Activated CD4-positive, alpha-beta T cell treated with anti-CD3 and anti-CD28 coated beads, Interleukin-2, Interleukin-4, amounts not matched to agents 100 ng/mL and 50 ng/mL, durations not matched to agents 16 hours and 8 hours (primary cell): ENCODE measurements at regions not wholly inside any gene's neighbourhood (a gene's known extent, or its start where the extent isn't known, plus 50 kb on each side); places are given as distances from the start of the nearest gene placed in this dataset.
"Not testable (repeated sequence)": the region's sequence is repeated elsewhere in the genome, so short reads cannot be mapped to it uniquely, and the experiment has no call there.

Experiments used
- DNase-seq: peaks from one replicate; pipeline ENCODE4 v3.0.0-alpha.2; 2020; ENCODE audit warnings: low spot score

DNA sequence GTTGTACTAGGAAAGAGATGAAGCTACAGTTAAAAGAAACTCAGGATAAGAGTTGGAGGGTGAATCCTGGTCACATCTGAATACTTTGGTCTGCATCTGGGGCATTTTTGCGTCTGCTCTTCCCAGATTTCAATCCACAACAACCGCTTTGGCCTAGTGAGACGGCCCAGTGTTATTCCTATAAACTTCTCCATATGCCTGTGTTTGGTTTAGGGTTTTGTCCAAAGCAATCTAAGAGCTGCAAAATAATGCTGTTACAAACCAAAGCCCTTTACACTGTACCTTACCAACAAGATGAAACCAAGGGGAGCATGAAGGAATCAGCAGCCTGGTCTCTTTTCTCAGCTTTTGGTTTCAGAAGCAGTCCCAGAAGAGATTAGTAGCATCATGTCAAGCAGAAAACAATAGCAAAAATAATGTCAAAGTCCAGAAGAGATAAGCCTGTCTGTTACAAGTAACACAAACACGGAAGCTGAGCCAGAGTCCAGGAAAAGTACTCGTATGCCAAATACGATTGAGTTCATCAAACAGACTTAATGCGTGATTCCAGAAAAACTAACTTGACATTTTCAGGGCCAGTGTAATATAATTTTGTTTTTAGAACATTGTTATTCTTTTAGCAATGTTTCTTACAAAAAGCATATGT lies 379.9 kb upstream of the ACO1 start:
- no peak for DNase-seq

DNA sequence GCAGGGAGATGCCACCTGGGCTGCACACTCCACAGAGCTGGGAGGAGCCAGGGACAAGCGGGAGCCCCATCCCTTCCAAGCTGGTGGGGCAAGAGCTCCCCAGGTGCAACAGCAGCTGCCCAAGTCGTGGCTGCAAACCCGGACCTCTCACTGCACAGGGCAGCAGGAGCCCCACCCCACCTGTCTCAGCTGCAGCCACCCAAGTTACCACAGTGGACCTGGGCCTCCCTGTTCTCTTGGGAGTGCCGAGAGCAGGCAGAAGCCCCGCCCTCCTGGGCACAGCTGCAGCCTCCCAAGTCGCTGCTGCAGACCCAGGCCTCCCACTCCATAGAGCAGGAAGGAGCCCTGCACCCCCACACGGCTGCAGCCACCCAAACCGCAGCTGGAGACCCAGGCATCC lies 374.1 kb upstream of the ACO1 start:
- DNase-seq = no peak

DNA sequence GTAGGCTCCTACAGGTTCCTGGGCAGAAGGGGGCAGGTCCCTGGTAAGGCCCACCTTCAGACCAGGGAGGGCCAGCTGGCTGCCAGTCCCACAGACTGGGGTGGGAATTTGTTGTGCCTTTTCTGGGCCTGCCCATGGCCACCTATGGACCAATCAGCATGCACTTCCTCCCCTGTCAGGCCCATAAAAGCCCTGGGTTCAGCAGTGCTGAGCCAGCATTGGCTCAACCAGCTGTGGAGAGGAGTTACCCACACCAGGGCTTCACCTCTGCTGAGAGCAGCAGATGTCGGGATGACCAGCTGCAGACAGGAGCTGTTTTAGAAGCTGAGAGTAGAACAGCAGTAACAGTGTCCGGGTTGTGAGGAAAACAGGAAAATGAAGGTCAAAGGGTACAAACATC lies 373.4 kb upstream of the ACO1 start:
- no peak for DNase-seq

DNA sequence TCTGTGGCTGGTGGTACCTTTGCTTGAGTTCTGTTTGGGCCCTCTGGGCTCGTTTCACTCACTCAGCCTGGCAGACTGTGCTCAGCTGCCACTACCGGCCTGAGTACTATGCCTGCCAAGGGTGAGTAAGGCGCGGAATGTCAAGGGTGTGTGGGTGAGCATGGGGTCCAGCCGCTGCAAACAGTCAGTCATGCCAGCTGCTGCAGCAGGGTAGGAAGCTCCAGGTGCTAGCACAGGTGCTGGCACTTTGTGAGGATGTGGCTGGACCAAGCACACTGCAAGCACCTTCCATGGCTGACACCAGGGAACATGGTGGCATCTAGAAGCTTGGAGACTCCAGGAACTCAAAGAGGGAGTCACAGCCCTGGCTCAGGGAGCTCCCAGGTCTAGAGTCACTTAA lies 368.6 kb upstream of the ACO1 start:
- DNase-seq = no peak

DNA sequence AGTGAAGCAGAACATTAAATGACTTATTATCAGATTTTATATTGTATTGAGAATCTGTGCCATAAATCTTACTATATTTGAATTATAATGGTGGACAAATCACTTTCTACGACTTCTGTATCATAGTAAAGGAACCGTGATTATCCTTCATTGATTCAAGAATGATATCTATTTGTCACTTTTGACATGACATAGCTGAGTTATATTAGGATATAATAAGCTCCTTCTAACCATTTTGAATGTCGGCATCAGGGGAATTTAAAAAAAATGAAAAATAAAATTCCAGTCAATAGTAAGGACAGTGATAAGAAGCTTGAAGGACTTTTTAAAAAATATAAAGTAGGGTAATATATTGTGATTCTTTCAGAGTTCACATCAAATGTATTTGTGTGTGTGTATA lies 338.9 kb upstream of the ACO1 start:
- DNase-seq = no peak

DNA sequence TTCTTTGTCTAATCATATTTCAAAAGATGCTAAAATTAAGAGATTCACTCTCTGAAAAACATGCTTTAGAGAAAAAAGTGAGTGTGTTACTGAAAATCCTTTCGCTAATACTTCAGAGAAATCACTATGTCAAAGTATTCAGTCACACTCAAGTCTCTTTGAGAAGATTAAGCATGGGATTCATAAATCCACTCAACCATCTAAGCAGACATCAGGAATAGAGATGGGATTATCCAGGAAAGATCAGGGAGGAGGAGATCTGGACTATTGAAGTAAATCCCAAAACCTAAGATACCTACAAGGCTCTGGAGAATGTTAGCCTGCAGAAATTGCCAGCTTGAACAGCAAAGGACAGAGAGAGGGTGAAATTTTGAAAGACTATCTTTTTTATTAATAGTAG lies 317.2 kb upstream of the ACO1 start:
- no peak for DNase-seq

DNA sequence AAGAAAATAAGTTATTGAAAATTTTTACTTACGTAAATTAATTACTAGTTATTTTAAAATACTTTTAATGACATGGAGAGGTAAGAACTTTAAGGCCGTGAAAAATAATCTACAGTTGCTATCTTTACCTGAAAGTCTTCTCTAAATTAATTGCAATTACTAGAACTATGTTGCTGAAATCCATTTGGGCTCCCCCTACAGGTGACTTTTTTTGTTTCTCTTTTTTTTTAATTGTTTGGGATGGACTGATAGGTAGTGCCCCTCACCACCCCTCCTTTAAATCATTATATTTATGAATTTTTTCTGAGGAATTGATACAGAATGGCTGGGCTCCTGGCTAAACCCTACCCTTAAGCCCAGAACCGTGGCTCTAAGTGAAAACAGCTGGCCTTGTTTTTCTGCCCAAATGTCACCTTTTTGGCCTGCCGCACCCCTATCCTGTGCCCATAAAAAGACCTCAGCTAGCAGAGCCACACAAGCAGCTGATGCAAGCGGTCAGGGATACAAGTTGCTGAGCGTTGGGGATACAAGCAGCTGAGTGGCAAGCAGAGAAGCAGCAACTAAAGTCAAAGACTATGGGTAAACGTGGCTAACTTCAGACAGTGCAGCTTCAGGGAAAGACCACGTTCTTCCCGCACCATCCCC lies 315.2 kb upstream of the ACO1 start:
- no peak for DNase-seq

DNA sequence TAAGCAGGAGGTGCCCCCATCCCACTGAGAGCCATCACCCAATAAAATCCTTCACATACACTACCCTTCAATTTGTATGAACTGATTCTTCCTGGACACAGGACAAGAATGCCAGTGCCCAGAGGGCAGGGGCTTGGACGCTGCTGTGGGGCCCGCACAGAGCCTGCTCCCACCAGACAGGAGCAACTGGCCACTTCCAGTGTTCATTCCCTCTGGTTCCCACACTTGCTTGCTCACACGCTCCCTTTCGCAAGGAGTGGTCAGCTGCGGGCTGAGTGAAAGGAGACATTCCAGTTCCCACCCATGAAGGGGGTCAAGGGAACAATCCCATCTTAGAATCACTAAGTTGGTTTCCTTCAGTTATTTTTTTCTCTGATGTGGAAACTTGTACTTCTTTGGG lies 314.5 kb upstream of the ACO1 start:
- DNase-seq = no peak

DNA sequence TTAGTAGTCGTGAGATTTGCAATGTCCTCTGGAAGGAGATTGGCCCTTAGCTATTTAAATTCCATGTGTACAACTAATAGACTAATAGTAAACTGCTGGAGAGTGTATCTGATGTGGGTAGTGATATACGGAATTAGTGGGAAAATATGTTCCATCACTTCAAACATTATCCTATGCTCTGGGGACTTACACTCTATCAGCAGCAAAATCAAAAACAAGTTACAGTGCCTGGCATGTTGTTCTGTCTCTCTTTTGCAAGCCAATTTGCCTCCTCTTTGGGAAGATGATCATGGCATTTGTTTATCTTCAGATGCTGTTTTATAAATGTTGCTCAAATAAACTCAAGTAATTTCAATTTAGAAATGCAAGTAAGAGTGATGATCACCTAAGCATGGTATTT lies 311.9 kb upstream of the ACO1 start:
- DNase-seq = no peak

DNA sequence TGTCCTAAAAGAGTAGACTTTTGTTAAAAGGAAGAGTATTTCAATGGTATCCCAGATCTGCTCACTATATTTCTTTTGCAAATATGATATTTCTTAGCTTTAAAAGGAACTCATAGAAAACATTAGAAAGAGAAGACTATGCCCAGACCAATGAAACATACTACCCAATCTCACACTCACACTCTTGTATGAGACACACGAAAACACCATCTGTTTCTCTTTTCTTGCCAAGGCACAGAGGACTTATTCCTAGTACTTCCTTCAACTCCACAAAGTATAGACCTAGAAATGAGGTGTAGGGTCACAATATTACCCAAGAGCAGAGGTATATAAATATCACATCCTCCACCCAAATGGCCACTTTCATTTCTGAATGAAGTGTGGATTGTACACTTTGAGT lies 292.4 kb upstream of the ACO1 start:
- DNase-seq = no peak

DNA sequence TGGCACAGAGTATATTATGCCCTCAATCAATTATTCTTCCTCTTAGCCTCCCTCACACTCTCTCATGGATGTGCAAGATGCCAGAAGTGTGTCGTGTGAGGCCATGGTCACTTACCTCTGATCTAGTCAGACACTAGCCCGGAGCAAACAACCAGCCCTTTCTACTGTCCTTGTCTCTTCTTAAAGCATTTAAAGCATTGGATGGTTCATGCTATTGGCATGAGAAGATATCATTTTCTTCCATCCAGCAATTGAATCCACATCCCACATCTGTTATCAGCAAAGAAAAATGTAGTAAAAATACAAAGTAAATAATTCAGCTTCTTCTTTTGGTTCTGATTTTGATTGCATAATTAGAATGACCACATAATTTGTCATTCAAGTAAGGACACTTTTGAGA lies 267.2 kb upstream of the ACO1 start:
- DNase-seq = no peak

DNA sequence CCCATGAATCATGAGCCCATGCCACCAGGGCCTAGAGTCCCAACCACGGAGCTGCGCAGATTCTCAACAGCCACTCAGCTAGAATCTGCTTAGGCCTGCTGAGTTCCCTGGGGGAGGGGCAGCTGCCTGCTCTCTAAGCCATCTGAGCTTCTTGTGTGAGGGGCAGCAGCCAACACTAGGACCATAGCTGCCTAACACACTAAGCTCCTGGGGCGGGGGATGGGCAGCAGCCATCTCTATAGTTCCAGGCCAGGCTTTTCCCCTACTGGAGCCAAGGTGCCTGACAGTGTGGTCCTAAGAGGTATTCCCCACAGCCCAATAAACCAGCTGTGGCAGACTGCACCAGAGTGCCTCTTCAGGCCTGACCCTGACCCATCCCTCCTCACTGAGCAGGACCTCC lies 255.9 kb upstream of the ACO1 start:
- no peak for DNase-seq

DNA sequence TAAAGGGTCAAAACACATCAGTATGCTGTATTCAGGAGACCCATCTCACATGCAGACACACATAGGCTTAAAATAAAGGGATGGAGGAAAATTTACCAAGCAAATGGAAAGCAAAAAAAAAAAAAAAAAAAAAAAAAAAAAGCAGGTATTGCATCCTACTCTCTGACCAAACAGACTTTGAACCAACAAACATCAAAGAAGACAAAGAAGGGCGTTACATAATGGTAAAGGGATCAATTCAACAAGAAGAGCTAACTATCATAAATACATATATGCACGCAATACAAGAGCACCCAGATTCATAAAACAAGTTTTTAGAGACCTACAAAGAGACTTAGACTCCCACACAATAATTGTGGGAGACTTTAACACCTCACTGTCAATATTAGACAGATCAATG lies 253.7 kb upstream of the ACO1 start:
- DNase-seq = not testable (repeated sequence)

DNA sequence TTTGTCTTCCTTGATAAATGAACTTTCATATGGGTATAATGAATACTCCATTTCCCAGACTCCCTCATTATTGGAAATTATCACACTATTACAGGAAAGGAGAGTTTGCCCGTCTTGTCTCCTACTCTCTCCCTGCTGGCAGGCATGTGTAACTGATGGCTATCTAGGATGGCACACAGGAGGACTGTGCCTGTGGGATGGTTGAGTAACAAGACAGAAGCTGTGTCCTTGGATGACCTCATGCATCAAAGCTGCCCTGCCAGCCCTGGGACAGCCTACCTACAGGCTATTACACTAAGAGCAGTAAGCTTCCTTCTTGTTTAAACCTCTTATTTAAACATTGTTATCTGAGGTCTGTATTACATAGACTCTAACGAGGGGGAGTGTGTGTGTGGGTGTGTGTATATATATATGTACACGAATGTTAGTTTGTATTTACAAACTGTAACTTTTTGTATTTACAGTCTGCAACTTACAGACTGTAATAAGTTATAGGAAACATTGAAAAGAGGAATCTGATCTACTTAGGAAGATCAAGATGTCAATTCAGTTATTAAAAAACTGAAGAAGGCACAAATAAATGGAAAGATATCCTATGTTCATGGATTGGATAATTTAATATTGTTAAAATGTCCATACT lies 247.6 kb upstream of the ACO1 start:
- no peak for DNase-seq

DNA sequence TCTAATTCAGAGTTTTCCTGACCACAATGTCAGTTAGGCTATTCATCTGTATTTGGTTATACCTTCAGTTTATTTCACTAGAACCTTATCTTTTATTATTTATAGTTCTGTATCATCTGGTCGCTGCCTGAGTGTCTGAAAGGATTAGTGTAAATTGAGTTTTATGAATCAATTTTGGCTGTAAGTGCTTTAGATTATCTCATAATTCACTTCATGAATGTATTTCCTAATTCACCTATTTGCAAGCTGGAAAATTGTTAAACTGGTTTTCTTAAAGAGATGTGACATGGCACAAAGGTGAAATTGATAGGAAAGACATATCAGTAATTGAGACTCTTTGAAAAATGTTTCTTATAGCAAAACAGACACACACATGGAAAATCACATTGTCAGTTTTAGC lies 242.4 kb upstream of the ACO1 start:
- DNase-seq = no peak

DNA sequence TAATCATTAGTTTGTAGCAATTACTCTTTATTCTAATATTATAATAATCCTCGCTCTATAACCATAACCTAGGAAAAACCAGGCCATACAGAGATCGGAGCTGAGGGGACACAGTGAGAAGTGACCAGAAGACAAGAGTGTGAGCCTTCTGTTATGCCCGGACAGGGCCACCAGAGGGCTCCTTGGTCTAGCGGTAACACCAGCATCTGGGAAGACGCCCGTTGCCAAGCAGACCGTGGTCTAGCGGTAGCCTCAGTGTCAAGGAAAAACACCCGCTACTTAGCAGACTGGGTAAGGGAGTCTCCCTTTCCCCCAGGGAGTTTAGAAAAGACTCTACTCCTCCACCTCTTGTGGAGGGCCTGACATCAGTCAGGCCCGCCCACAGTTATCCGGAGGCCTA lies 235.9 kb upstream of the ACO1 start:
- not testable (repeated sequence) for DNase-seq

DNA sequence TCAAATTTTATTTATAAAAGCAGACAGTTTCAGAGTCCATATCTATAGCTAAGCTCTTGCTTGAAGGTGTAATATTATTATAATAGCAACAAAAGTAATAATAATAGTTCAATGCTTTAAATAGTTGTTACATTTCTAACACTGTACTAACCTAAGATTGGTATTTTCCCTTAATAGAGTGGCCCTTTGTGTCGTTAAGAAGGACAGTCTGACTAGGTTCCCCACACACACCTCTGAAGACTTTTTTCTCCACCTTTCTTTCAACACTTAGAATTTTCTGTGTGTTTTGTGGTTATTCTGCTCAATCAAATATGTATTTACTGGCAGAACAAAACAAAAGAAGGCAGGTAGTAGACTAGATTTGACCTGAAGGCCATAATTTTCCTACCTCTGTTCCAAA lies 223.2 kb upstream of the ACO1 start:
- DNase-seq = no peak

DNA sequence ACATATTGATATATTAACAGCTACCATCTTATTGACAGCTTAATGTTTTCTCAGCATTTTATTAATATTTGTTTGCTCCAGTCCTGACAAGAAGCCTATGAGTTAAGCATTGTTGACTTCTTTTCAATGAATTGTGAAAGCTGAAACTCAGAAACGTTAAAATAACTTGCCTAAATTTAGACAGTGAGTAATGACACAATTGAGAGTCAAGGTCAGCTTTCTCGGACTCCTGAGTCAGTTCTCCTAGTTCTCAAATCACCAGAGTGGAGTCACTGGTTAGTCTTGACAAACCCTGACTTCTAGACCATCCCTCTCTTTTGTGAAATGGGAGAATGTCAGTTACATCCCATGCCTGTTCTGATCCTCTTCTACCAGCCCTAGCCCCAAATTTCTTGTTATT lies 222.7 kb upstream of the ACO1 start:
- DNase-seq = no peak

DNA sequence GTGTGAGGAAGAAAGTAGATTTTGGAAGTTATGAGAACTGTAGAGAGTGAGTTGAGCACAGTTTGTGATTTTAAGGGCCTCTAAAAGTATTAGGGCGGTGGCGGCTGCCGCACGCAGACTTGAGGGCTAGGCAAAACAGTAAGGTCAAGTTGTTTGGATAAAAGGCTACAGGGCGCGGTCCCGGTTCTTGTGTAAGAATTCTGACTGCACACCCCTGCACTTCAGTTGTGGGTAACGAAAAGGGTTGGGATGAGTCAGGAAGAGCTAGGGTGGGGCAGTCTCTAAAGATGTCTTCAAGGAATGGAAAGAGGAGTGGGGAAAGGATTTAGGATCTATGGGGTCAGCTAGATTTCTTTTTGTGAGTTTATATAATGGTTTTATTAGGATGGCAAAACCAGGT lies 218.1 kb upstream of the ACO1 start:
- not testable (repeated sequence) for DNase-seq

DNA sequence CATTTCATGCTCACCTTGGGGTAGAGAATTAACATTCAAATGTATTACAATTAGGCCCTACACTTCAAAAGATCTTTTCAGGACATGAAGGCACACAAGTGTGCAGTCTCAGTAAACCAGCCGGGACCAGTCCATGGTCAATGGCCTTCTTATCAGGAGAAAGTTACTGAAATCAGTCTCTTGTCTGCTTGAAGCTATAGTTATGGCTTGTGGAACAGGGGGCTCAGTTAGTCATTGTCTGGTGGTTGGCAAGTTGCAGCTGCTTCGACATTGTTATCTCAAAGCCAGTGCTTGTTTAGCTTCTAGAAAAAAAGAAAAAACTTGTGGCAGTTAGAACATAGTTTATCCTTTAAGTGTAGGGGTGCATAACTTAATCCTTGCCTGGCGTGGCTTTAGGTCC lies 213.1 kb upstream of the ACO1 start:
- DNase-seq = no peak

DNA sequence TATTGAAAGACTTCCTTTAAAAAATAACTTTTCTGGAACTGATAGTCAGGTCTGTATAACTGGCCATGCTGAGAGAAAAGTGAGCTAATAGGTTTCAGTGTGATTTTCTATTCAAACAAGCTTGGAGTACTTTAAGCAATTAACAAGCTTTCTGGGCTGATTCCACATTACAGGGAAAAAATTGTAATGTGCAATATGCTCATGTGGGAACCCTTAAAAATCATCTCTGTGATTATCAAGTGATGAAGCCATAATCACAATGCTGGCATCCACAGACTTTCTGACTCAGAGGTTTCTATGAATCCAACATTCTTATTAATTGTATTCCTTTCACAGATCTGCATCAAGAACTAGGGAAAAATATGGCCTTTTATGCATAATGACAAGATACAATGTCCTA lies 212.2 kb upstream of the ACO1 start:
- DNase-seq = no peak

DNA sequence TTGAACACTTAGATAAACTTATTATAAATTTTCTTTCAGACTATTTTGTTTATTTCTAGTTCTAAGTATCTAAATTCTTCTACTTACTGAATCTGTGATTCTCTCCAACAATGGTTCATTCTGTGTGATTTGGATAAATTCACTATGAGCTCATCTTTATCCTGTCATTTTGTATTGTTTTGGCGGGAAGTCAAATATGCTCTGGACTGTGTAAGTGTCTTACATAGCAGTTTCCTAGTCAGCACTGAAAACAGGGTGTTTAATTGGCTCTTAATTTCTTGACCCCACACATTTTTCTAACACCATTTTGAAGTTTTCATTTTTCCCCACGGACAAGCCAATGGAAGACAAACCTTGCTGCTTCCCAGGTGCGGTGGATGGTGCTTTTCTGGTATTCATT lies 207.0 kb upstream of the ACO1 start:
- no peak for DNase-seq

DNA sequence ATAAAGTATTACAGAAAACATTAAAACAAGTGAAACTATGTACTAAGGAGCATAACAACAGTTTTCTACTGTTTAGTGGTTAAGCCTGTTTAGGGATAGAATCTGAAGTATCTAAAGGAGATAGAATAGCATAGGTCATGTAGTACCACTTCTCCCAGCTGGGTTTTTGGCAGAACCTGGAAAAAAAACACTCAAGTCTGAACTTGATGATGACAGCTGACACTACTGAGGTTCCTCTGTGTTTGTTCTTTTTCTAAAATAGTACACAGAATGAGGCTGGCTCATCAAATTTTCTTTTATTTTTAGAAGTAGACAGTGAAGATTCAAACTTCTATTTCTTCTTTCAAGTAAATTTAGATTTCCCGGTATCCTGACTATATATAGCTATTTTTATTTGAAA lies 203.8 kb upstream of the ACO1 start:
- DNase-seq = no peak

DNA sequence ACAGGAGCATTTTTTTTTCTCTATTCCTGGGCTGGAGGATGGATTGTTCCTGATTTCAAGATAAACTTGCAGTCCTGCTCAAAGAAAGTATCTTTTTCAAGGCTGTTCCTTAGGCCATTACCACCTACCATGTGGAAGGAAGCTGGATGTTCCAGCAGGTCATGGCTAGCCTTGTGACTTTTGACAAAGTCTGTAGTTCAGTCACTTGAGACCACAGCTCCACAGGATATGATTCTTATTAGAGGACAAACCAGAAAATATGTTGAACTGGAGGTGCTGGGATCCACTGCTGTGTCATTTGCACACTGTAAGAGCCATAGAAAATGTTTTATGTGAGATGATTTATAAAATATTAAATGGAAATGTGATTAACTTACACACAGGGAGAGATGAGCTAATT lies 184.2 kb upstream of the ACO1 start:
- DNase-seq = no peak
